H1 (cell line): ENCODE measurements at regions not wholly inside any gene's neighbourhood (a gene's known extent, or its start where the extent isn't known, plus 50 kb on each side); places are given as distances from the start of the nearest gene placed in this dataset.

Experiments
- BCL11A ChIP-seq, 2 experiments: IDR thresholded peaks; one replicate each; pipeline ENCODE4 v1.6.1; 2011; ENCODE audit warnings: low read depth in 2 of 2, low read length in 2 of 2, mild to moderate bottlenecking in 2 of 2
- BRCA1 ChIP-seq: IDR thresholded peaks from 2 replicates; pipeline ENCODE4 v1.6.1; 2012; ENCODE audit warnings: low read depth, low read length, improper control_type of control experiment
- EP300 ChIP-seq, 2 experiments: IDR thresholded peaks; 1 replicate in 1 of 2; 2 replicates in 1 of 2; pipeline ENCODE4 v1.6.1; 2011 to 2012; ENCODE audit warnings: low read depth in 2 of 2, low read length in 2 of 2, mild to moderate bottlenecking in 2 of 2, borderline replicate concordance in 1 of 2, inconsistent platforms in 1 of 2, moderate library complexity in 1 of 2
- EZH2 ChIP-seq: fragments of 200-600 bp; sonication (generic); IDR thresholded peaks from 2 replicates; pipeline ENCODE4 v1.7.1; 2012; ENCODE audit warnings: low read depth, mild to moderate bottlenecking, moderate library complexity, low read length, inconsistent platforms; ENCODE audit not compliant: severe bottlenecking
- JUN ChIP-seq: IDR thresholded peaks from 2 replicates; pipeline ENCODE4 v1.6.1; 2011; ENCODE audit warnings: low read depth, mild to moderate bottlenecking, improper control_type of control experiment, low read length
- JUND ChIP-seq: IDR thresholded peaks from 2 replicates; pipeline ENCODE4 v1.6.1; 2011; ENCODE audit warnings: mild to moderate bottlenecking, improper control_type of control experiment, low read length
- NRF1 ChIP-seq: IDR thresholded peaks from 2 replicates; pipeline ENCODE4 v1.6.1; 2011; ENCODE audit warnings: mild to moderate bottlenecking, low read depth, low read length, improper control_type of control experiment
- POLR2AphosphoS5 ChIP-seq: IDR thresholded peaks from 2 replicates; pipeline ENCODE4 v1.6.1; 2011; ENCODE audit warnings: low read depth, low read length
- RFX5 ChIP-seq: IDR thresholded peaks from 2 replicates; pipeline ENCODE4 v1.6.1; 2011; ENCODE audit warnings: low read depth, low read length, improper control_type of control experiment, borderline replicate concordance
- SIRT6 ChIP-seq: IDR thresholded peaks from one replicate; pipeline ENCODE4 v1.7.1; 2012; ENCODE audit warnings: low read length, inconsistent platforms
- TAF1 ChIP-seq: IDR thresholded peaks from 2 replicates; pipeline ENCODE4 v1.6.1; 2011; ENCODE audit warnings: mild to moderate bottlenecking, low read depth, low read length
- ZNF274 ChIP-seq: IDR thresholded peaks from 2 replicates; pipeline ENCODE4 v1.7.0; 2012; ENCODE audit warnings: low read length, borderline replicate concordance; ENCODE audit errors: extremely low read depth
- TF ChIP-seq, protein P1 (sequence below), 3 experiments: IDR thresholded peaks; 1 replicate in 2 of 3; 2 replicates in 1 of 3; pipeline versions ENCODE4 v1.5.1 to v1.6.1; 2011; ENCODE audit warnings: low read length in 3 of 3, mild to moderate bottlenecking in 3 of 3, inconsistent platforms in 2 of 3, low read depth in 1 of 3, moderate library complexity in 1 of 3; ENCODE audit not compliant: insufficient read depth in 1 of 3; ENCODE audit errors: control extremely low read depth in 1 of 3

GRCh38 chr5:67921004-67921601, 294.5 kb upstream of the PIK3R1 start:
- TF ChIP-seq NRF1 (no peak), EZH2 (no peak), POLR2AphosphoS5 (no peak), EP300 (IDR thresholded peaks at IDR 0.05; ENCODE audit: borderline replicate concordance in 1 of 2, low read depth in 2 of 2, low read length in 2 of 2) (no peak), BRCA1 (no peak), JUN (no peak), TAF1 (no peak), BCL11A (IDR thresholded peaks at IDR 0.05; ENCODE audit: low read depth in 2 of 2, low read length in 2 of 2) (no peak), JUND (no peak), RFX5 (no peak), ZNF274 (no peak), SIRT6 (no peak)
- TF ChIP-seq, protein P1, sequence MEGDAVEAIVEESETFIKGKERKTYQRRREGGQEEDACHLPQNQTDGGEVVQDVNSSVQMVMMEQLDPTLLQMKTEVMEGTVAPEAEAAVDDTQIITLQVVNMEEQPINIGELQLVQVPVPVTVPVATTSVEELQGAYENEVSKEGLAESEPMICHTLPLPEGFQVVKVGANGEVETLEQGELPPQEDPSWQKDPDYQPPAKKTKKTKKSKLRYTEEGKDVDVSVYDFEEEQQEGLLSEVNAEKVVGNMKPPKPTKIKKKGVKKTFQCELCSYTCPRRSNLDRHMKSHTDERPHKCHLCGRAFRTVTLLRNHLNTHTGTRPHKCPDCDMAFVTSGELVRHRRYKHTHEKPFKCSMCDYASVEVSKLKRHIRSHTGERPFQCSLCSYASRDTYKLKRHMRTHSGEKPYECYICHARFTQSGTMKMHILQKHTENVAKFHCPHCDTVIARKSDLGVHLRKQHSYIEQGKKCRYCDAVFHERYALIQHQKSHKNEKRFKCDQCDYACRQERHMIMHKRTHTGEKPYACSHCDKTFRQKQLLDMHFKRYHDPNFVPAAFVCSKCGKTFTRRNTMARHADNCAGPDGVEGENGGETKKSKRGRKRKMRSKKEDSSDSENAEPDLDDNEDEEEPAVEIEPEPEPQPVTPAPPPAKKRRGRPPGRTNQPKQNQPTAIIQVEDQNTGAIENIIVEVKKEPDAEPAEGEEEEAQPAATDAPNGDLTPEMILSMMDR (IDR thresholded peaks at IDR 0.05; ENCODE audit: control extremely low read depth in 1 of 3, insufficient read depth in 1 of 3, low read depth in 1 of 3, low read length in 3 of 3): no peak
